Bronchial epithelial cell (primary cell): ENCODE measurements at regions not wholly inside any gene's neighbourhood (a gene's known extent, or its start where the extent isn't known, plus 50 kb on each side); places are given as distances from the start of the nearest gene placed in this dataset.
"Not testable (repeated sequence)": the region's sequence is repeated elsewhere in the genome, so short reads cannot be mapped to it uniquely, and the experiment has no call there.

Source experiments
- DNase-seq: peaks from one replicate; pipeline ENCODE4 v3.0.0-alpha.2; 2010; ENCODE audit warnings: low read depth
- FAIRE-seq: peaks from 2 replicates; lab custom pipeline; 2011; peaks lifted over from hg19 to GRCh38; lab: Jason Lieb, UNC
- H3K27me3 ChIP-seq: 2 replicates; pipeline ENCODE4 v1.5.1; 2011; ENCODE audit warnings: low read length; ENCODE audit not compliant: control insufficient read depth, insufficient read depth
- H3K36me3 ChIP-seq: 2 replicates; pipeline ENCODE4 v1.5.1; 2011; ENCODE audit warnings: low read length; ENCODE audit not compliant: control insufficient read depth, insufficient read depth
- H3K4me3 ChIP-seq: 2 replicates; pipeline ENCODE4 v1.5.1; 2011; ENCODE audit warnings: mild to moderate bottlenecking, low read depth, low read length, control low read depth
- CTCF ChIP-seq: IDR thresholded peaks from 2 replicates; pipeline ENCODE4 v1.5.1; 2011; ENCODE audit warnings: mild to moderate bottlenecking, moderate library complexity, low read length, control low read depth, inconsistent platforms; ENCODE audit not compliant: insufficient read depth, severe bottlenecking

- DNase-seq (no peak), FAIRE-seq (no peak)
- Histone ChIP-seq H3K36me3 (no peaks in the 10 kb centered on the region), H3K4me3 (no peak overlapping the region), H3K27me3 (peaks cover 2% of the 10 kb centered on the region)
- TF ChIP-seq CTCF, result no peak
These were observed 183.9 kb upstream of the CMC1 start for GRCh38 chr3:28057539-28057938.

GRCh38 chr3:28059199-28059598 is 182.2 kb upstream of the CMC1 start:
- not testable (repeated sequence) for H3K4me3 ChIP-seq, FAIRE-seq, DNase-seq, H3K27me3 ChIP-seq, H3K36me3 ChIP-seq

- Histone ChIP-seq H3K4me3 (no peak overlapping the region), H3K27me3 (no peaks in the 10 kb centered on the region), H3K36me3 (no peaks in the 10 kb centered on the region)
- FAIRE-seq, result no peak
- TF ChIP-seq CTCF, result no peak
- DNase-seq, result no peak
These were observed 175.4 kb upstream of the CMC1 start for GRCh38 chr3:28066020-28066419.

- Histone ChIP-seq H3K27me3 (no peaks in the 10 kb centered on the region), H3K4me3 (no peak overlapping the region), H3K36me3 (no peaks in the 10 kb centered on the region)
- FAIRE-seq (no peak), DNase-seq (no peak)
- no peak for TF ChIP-seq CTCF
These were observed 174.4 kb upstream of the CMC1 start for GRCh38 chr3:28067014-28067413.

- FAIRE-seq (no peak), DNase-seq (no peak)
- H3K27me3 ChIP-seq, result no peaks in the 10 kb centered on the region
- H3K36me3 ChIP-seq, result no peaks in the 10 kb centered on the region
- no peak overlapping the region for H3K4me3 ChIP-seq
- TF ChIP-seq CTCF, result no peak
These were observed 173.1 kb upstream of the CMC1 start for GRCh38 chr3:28068342-28068741.

- FAIRE-seq, result peak; percentile 40
- TF ChIP-seq CTCF, result no peak
These were observed 172.0 kb upstream of the CMC1 start for GRCh38 chr3:28069438-28069837.

GRCh38 chr3:28076246-28076645 is 165.2 kb upstream of the CMC1 start:
- no peaks in the 10 kb centered on the region for H3K36me3 ChIP-seq
- FAIRE-seq (no peak), DNase-seq (no peak)
- no peak for TF ChIP-seq CTCF
- H3K27me3 ChIP-seq, result no peaks in the 10 kb centered on the region
- H3K4me3 ChIP-seq, result no peak overlapping the region

More at GRCh38 chr3:28069438-28069837, 172.0 kb upstream of the CMC1 start:
- no peak overlapping the region for H3K4me3 ChIP-seq
- no peaks in the 10 kb centered on the region for H3K27me3 ChIP-seq
- DNase-seq, result no peak
- H3K36me3 ChIP-seq, result no peaks in the 10 kb centered on the region
